ENCODE measurements at regions not wholly inside any gene's neighbourhood (a gene's known extent, or its start where the extent isn't known, plus 50 kb on each side); places are given as distances from the start of the nearest gene placed in this dataset.

DNA sequence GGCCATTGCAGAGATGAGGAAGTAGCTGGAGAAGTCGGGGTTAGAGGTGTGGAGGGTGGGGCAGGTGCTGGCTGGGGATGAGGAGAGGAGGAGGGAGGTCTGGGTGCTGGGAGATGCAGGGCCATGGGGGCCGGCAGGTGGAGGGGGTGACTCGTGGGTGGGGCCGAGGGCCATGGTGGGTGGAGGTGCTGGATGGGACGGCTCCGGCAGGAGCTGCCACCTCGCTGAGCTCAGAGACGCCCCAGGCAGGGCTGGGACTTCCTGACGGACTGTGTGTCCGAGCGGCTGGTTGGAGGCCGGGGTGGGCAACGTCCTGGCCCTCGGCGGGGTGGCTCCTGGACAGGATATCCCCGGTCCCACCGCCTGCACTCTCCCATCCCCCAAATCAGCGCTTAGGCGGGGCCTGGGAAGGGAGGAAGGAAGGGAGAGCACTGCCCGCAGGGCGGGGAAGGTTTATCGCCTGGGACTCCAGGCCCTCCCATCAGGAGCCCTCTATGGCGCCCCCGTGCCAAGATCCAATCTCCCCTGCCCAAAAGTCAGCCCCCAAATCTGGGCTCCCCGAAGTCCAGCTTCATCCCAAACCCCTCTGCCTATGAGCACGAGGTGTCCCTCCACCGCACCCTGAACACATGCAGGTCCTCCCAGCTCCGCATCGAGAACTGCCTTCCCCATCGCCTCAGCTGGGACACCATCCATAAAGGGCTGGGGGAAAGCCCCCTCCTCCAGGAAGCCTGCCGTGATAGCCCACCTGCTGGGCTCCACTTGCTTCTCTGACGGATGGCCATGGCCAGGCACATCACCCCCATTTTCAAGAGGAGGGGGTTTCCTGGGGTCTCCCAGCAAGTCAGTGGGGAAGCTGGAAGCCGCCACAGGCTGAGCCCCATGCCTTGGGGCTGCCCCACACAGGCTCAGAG, 58.3 kb upstream of the NOTCH1 start:
- TF ChIP-seq, protein P1, sequence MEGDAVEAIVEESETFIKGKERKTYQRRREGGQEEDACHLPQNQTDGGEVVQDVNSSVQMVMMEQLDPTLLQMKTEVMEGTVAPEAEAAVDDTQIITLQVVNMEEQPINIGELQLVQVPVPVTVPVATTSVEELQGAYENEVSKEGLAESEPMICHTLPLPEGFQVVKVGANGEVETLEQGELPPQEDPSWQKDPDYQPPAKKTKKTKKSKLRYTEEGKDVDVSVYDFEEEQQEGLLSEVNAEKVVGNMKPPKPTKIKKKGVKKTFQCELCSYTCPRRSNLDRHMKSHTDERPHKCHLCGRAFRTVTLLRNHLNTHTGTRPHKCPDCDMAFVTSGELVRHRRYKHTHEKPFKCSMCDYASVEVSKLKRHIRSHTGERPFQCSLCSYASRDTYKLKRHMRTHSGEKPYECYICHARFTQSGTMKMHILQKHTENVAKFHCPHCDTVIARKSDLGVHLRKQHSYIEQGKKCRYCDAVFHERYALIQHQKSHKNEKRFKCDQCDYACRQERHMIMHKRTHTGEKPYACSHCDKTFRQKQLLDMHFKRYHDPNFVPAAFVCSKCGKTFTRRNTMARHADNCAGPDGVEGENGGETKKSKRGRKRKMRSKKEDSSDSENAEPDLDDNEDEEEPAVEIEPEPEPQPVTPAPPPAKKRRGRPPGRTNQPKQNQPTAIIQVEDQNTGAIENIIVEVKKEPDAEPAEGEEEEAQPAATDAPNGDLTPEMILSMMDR (IDR thresholded peaks at IDR 0.05) = no peak
- no peak for TF ChIP-seq POLR2A (IDR thresholded peaks at IDR 0.05)
